SKM-1 treated with dmso at 0.1 percent for 144 hours (cell line): ENCODE measurements at regions not wholly inside any gene's neighbourhood (a gene's known extent, or its start where the extent isn't known, plus 50 kb on each side); places are given as distances from the start of the nearest gene placed in this dataset.
"Not testable (repeated sequence)": the region's sequence is repeated elsewhere in the genome, so short reads cannot be mapped to it uniquely, and the experiment has no call there.

Source experiments
- DNase-seq: peaks from one replicate; lab custom pipeline; 2025; ENCODE audit not compliant: unreplicated experiment; lab: John Stamatoyannopoulos, UW

DNA sequence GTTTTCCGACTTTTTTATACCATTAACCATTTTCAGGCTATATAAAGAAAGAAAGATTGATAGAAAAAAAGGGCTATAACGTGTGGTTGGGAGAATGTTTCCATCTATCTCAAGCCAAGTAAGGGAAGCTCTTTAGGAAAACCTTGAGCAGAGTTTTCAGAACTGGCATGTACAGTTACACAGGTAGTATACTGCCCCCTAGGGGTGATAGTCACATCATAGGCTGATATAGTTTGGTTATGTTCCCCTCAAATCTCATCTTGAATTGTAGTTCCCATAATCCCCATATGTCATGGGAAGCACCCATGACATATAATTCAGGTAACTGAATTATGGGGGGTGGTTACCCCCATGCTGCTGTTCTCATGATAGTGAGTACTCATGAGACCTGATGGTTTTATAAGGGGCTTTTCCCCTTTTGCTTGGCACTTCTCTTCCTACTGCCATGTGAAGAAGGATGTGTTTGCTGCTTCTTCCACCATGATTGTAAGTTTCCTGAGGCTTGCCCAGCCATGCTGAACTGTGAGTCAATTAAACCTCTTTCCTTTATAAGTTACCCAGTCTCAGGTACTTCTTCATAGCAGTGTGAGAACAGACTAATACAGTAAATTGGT lies 186.8 kb downstream of the TMA16 start:
- DNase-seq, result peak; percentile 51

DNA sequence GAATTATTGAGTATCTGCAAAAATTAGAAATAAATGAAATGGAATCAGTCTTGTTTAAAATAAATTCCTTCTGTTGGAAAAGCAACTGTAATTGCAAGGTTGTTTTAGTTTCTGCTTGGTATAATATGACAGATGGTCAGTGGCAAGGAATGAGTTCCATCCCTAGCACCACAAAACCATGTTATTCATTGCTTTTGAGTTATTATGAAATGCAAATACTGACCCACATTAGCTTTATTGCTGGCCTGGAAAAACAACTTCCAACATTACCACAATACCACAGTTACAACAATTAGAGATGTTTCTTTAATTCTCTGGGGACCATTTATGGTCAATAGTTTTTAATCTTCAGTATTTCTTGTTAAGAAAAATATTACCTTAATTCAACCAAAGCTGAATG lies 194.4 kb downstream of the TMA16 start:
- DNase-seq, result no peak

DNA sequence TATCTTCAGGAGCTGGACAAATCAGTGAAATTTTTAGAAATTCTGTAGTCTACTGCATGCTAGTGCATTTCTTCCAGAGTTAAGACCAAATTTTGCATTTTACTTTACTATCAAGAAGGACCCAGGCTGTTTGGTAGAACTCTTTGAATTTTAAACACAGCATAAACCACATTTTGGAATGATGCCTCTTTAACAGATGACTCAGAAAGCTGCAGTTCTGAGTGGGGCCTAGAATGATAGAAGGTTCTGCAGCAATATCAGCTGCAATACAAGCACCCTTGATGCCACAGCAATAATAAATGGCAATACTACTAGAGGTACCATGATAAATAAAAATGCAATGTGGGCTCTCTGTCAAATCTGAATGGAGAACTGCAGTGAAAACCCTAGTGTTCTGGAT lies 198.7 kb downstream of the TMA16 start:
- DNase-seq, result no peak

DNA sequence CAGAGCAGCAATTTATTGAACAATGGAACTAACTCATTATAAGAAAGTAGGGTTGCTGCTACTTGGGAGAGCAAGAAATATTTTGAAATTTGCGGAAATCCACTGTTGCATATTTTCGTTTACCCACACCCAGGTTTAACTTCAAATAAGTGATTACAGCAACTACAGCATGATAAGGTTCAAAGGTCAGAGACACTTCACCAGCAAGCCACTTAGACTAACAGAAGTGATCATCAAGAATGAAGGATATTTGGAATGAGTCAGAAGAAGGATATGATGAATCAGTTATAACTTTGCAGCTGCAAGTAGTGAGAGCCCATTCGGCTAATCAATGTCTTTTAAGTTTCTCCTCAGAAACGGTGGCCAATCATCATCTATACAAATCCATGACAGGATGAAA lies 199.3 kb downstream of the TMA16 start:
- DNase-seq, result no peak

DNA sequence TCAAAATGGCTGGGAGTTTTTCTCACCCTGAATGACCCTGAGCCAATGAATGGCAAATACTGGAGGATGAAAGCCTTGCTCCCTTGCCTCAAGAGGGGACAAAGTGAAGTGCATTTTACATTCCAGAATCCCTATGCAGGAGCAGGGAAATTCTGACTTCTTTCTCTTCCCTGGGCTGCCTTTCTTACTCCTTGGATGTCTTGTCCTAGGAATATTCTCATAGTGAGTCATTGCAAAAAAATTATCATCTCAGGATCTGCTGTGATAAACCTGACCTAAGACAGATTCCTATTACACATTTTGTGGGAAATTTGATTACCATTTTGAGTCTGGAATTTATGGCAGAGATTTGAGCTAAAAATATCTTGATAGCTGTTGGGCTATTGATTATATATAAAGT lies 199.9 kb downstream of the TMA16 start:
- DNase-seq, result no peak

DNA sequence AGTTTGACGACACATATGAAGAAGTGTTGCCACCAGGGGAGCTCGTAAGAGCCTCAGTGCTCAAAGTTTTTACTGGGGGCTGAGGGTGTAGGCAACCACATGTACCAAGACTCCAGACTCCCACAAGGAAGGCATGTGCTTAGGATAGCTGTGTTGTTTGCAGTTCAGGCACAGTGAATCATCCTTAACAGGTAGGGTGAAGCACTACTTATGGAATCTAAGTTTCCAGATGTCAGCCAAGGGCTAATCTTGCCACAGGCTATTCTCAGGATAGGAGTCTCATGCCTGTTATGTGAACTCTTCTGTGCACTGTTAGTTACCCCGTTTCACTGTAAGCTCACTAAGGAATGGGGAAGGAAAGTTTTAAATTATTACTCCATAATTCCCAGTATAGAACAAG lies 202.6 kb downstream of the TMA16 start:
- DNase-seq, result no peak

DNA sequence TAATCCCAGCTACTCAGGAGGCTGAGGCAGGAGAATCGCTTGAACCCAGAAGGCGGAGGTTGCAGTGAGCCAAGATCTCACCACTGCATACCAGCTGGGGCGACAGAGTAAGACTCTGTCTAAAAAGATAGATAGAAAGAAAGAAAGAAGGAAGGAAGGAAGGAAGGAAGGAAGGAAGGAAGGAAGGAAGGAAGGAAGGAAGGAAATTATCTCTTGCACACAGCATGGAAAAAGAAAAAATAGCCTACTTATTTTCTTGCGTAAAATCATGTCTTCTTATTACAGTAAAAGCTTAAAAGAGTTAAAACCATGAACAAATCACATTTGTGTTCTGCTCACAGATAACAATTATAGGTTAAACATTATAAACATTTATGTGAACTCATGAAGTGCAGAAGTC lies 205.9 kb downstream of the TMA16 start:
- DNase-seq, result not testable (repeated sequence)

DNA sequence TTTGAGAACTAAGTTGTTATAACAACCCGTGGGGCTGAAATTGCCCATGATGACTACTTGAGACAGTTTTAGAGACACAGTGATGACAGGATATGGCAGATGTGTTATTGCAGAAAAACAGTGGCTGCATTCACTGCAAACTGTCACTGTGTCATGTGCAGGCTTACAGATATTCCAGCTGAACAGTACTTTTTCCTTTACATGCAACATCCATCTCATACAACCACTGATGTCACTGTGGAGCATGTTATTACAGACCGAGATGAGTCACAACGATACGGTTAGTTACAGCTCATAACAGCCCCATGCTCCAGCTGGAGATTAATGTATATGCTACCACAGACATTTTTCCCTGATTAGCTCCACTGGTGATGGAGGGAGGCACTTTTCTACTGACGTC lies 207.4 kb downstream of the TMA16 start:
- DNase-seq, result no peak

DNA sequence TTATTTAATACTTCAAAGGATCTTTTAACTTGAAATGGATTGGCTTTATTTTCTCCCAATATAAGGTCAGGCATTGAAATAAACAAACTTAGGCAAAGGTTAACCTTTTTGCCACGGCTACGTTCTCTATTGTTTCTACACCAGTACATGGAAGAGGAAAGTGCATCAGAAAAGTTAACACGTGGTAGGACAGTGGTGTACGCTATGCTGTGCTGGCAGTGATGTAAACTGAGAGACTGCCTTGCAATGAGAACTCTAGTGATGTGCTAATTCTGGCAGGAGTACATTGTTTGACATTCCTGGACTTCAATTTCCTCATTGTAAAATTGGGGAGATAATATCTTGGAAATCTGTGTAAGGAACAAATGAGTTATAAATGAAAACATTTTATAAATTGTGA lies 208.2 kb downstream of the TMA16 start:
- no peak for DNase-seq

DNA sequence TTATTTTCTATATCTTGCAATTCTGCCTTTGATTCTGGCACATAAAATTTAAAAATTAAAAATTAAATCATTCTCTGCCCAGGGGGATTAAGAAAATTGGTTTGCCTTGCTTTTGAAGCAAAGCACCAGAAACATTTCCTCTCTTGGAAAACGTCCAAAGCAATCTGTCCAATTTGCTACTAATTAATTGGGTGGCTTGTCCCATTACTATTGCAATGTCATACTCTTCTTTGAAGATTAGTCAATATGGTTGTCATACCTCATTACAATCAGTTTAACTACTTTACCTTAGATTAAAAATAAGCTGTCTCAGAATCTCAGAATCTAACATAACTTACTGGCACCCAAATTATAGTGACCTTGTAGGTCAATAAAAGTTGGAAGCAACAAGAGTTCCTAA lies 208.8 kb downstream of the TMA16 start:
- DNase-seq, result no peak

DNA sequence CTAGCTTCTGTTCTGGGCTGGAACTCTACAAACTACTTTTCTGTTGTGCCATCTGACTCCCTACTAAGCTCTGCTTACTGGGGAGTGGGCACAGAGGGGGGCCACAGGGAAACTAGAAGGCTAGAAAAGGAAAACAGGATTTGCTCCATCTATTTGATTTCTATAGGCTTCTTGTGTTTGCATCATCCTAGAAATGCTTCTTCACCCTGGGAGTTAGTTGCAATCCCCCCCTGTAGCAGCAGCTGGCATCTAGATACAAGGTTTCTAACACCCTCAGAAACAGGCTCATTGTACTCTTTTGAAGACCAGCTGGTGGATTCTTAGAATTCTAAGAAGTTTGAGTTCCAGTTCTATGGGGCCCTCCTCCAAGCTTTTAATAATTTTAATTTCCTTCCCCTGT lies 213.4 kb downstream of the TMA16 start:
- no peak for DNase-seq

DNA sequence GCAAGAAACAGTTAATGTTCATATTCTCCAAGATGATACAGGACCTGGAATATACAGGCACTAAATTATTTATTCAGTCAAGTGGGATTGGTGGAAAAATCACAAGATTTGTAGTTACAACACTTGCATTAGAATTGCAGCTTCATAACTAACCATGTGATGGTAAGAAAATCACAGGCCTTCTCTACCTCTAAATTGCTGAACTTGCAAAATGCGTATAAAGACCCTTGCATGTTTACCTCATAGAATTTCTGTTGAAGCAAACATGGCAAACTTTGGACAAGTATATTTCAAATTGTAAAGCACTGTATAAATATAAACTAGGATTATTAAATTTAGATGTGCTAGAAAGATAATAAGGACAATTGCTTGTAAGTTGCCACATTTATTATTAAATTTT lies 215.1 kb downstream of the TMA16 start:
- no peak for DNase-seq

DNA sequence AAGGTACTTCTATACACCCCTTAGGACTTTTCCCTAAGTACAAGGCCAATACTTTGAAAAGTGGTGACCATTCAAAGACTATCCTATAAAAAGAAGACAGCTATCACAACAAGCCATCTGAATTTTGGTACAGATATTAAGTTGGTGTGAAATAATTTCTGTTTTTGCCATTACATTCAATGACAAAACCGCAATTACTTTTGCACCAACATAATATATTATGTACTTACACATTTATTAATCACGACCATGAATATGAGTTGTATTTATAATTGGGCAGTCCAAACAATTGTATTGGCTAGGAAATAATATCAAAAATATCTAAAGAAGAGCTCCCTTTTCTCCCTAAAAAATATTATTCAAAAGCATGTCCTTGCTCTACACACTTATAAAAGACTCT lies 215.7 kb downstream of the TMA16 start:
- DNase-seq, result no peak

DNA sequence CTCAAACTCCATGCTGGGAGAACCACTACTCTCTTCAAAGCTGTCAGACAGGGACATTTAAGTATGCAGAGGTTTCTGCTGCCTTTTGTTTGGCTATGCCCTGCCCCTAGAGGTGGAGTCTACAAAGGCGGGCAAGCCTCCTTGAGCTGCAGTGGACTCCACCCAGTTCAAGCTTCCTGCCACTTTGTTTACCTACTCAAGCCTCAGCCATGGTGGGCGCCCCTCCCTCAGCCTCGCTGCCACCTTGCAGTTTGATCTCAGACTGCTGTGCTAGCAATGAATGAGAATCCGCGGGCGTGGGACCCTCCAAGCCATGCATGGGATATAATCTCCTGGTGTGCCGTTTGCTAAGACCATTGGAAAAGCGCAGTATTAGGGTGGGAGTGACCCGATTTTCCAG lies 230.0 kb downstream of the TMA16 start:
- DNase-seq, result not testable (repeated sequence)

DNA sequence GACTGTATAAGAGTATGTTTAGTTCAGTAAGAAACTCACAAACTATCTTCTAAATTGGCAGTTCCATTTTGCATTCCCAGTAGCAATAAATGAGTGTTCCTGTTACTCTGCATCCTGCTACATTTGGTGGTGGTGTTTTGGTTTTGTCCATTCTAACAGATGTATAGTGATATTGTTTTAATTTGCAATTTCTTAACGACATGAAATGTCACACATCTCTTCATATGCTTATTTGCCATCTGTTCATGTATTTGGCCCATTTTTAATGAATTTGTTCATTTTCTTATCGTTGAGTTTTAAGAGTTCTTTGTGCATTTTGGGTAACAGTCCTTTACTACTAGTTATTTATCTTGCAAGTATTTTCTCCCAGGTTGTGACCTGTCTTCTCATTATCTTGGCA lies 232.2 kb downstream of the TMA16 start:
- DNase-seq, result no peak

DNA sequence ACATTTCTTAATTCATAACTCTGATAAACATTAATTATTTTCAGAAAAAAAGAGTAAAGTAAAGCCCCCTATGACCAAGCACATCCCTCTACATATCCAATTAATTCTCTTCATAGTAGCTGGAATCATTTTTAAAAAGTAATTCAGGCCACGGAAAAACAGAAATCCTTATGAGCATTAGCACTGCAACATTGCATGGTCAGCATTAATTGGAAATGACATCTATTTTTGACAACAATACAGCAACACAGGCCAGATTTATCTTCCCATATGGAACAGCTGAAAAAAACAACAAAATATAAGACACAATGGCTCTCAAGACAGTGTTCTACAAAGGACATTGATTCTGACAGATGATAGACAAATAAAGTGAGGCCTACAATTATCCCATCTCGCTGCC lies 236.6 kb downstream of the TMA16 start:
- no peak for DNase-seq

DNA sequence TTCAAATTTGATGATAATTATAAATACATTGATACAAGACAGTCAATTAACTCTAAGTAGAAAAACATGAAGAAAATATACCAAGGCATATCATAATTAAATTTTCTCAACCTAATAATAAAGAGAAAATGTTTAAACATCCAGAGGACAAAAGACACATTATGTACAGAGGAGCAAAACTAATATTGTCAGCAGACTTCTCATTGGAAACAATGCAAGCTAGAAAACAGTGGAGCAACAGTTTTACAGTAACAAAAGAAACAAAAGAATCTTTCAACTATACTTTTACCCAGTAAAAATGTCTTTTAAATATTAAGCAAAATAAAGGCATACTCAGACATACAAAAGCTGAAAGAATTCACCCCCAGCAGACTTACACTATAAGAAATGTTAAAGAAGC lies 238.0 kb downstream of the TMA16 start:
- DNase-seq, result no peak

DNA sequence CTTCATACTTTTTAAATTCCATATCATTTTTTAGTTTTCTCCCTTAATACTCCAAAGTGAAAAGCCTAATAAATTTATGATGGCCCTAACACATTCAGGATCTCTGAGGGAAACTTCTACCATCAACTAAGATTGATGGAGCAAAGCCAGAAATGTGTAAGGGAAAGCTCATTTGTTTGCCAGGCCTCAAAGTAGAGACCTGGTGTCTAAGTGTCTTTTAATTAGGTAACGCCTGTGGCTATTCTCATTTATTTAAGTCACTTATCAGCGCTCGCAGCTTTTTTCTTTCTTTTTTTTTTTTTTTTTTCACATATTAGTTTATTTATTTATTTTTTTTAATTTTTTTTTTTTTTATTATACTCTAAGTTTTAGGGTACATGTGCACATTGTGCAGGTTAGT lies 242.4 kb downstream of the TMA16 start:
- DNase-seq, result no peak

DNA sequence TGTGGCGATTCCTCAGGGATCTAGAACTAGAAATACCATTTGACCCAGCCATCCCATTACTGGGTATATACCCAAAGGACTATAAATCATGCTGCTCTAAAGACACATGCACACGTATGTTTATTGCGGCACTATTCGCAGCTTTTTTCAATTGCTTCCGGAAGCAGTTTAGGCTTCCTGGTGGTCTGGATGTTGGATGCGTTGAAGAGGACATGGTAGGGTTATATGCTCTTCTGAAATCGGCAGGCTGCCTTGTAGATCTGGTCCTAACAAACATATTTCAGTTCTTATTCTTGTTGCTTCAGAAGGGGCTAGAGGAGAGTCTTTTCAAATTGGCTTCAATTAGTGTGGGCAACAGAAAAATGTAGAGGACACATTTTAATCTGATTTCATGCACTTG lies 243.4 kb downstream of the TMA16 start:
- DNase-seq, result not testable (repeated sequence)

DNA sequence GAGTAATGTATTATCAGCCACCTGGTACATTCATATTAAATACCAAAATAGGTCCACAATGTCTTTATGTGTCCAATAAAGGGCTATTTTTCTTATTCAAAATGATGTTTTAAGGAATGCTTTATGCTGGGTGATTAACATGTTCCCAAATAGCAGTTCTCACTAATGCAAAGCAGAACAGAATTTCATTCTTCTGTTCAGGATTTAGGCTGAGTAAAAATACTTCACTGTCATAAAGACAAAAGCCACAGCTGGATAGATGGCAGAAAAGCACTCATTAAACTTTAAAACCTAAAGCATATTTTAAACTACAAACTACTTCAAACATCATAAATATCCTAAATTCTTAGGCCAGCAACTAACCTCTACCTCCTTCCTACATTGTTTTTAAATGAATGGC lies 244.0 kb downstream of the TMA16 start:
- DNase-seq, result no peak

DNA sequence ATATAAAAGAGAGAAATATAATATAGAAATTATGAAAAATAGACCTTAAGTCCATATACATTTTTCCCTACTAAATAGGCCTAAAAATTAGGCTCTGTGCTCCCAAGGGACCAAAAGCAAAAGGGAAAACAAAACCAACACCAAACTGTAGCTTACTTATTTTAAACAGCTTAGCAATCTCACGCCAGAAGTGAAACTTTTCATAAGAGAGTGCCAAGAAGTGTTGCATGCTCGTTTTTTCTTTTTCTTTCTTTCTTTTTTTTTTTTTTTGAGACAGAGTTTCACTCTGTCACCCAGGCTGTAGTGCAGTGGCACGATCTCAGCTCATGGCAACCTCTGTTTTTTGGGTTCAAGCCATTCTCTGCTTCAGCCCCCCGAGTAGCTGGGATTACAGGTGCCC lies 250.4 kb downstream of the TMA16 start:
- no peak for DNase-seq

DNA sequence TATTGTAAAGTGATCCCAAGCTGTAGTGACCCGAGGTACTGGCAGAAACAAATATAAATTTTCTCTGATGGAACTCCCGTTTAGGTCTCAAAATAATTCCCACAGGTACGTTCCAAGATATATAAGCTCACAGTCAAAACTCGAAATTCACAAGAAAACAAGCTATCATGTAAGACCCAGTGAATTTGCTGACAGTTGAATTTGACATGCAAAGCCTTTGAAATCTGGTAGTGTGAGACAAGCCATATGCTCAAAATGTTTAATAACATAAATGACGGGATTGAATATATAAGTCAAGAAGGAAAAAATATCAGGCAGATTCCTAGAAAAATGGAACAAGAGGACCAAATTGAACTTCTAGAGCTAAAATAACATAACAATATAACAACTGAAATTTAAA lies 252.8 kb downstream of the TMA16 start:
- no peak for DNase-seq

DNA sequence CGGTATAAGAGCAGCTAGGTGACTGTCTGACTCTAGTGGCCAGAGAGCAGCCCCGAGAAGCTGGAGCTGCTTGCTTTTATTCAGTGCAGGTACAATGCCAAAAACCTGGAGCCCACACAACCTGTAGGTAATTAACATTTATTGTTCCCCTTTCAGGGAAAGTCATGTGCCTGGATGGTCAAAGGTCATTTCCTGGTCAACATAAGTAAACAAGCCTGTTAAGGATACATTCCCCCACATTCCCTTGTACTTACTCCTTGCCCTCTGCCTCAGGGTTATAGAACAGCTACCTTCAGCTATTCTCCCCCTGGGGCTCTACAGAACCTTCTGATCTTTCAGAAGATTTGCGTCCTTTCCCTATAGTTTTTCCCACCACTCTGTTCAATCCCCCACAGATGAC lies 253.4 kb downstream of the TMA16 start:
- no peak for DNase-seq

DNA sequence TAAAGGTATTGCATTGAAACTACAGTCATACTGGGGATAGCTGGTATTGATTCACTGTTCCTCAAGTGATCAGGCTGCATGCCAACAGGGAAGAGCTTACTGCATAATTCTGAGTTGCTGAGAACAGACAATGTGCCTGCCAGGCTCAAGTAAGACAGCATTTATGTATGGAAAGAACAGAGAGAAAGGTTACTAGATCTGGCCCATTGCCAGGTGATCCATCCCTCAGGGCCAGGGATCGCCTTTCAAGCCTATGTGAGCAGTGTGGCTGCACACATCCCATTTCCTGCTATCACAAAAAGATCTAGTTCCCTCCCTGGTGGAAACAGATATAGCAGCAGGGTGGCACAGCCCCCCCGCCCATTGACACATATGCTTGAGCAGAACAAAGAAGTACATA lies 254.0 kb downstream of the TMA16 start:
- no peak for DNase-seq
